ENCODE measurements at regions not wholly inside any gene's neighbourhood (a gene's known extent, or its start where the extent isn't known, plus 50 kb on each side); places are given as distances from the start of the nearest gene placed in this dataset.

GRCh38 chr10:8719971-8720370 lies 665.5 kb downstream of the GATA3 start:
- no peak for DNase-seq (ENCODE audit: low spot score)
- TF ChIP-seq, protein P1, sequence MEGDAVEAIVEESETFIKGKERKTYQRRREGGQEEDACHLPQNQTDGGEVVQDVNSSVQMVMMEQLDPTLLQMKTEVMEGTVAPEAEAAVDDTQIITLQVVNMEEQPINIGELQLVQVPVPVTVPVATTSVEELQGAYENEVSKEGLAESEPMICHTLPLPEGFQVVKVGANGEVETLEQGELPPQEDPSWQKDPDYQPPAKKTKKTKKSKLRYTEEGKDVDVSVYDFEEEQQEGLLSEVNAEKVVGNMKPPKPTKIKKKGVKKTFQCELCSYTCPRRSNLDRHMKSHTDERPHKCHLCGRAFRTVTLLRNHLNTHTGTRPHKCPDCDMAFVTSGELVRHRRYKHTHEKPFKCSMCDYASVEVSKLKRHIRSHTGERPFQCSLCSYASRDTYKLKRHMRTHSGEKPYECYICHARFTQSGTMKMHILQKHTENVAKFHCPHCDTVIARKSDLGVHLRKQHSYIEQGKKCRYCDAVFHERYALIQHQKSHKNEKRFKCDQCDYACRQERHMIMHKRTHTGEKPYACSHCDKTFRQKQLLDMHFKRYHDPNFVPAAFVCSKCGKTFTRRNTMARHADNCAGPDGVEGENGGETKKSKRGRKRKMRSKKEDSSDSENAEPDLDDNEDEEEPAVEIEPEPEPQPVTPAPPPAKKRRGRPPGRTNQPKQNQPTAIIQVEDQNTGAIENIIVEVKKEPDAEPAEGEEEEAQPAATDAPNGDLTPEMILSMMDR (IDR thresholded peaks at IDR 0.05; ENCODE audit: extremely low read depth, insufficient read depth, missing control alignments): no peak
- in situ Hi-C loops (cut with MboI; ENCODE audit: low pct_unique_long_range_greater_than_20kb, low sequenced_read_pairs, unreplicated experiment): no loop called here

GRCh38 chr10:8721650-8722049 lies 667.2 kb downstream of the GATA3 start:
- TF ChIP-seq, protein P1 (IDR thresholded peaks at IDR 0.05; ENCODE audit: extremely low read depth, insufficient read depth, missing control alignments): no peak
- DNase-seq (ENCODE audit: low spot score): no peak
- in situ Hi-C loops (cut with MboI; ENCODE audit: low pct_unique_long_range_greater_than_20kb, low sequenced_read_pairs, unreplicated experiment): no loop called here

GRCh38 chr10:8722835-8723234 lies 668.3 kb downstream of the GATA3 start:
- no peak for DNase-seq (ENCODE audit: low spot score)
- in situ Hi-C loops (cut with MboI; ENCODE audit: low pct_unique_long_range_greater_than_20kb, low sequenced_read_pairs, unreplicated experiment): no loop called here
- TF ChIP-seq, protein P1 (IDR thresholded peaks at IDR 0.05; ENCODE audit: extremely low read depth, insufficient read depth, missing control alignments): no peak

- no peak for DNase-seq (ENCODE audit: low spot score)
- TF ChIP-seq, protein P1 (IDR thresholded peaks at IDR 0.05; ENCODE audit: extremely low read depth, insufficient read depth, missing control alignments): no peak
- in situ Hi-C loops (cut with MboI; ENCODE audit: low pct_unique_long_range_greater_than_20kb, low sequenced_read_pairs, unreplicated experiment): no loop called here
These were observed 670.9 kb downstream of the GATA3 start for GRCh38 chr10:8725343-8725742.

GRCh38 chr10:8726084-8726778 lies 671.7 kb downstream of the GATA3 start:
- TF ChIP-seq, protein P1 (IDR thresholded peaks at IDR 0.05; ENCODE audit: extremely low read depth, insufficient read depth, missing control alignments): no peak
- no peak for DNase-seq (ENCODE audit: low spot score)
- in situ Hi-C loops (cut with MboI; ENCODE audit: low pct_unique_long_range_greater_than_20kb, low sequenced_read_pairs, unreplicated experiment): no loop called here

GRCh38 chr10:8726779-8727084 lies 672.2 kb downstream of the GATA3 start:
- no peak for DNase-seq (ENCODE audit: low spot score)
- in situ Hi-C loops (cut with MboI; ENCODE audit: low pct_unique_long_range_greater_than_20kb, low sequenced_read_pairs, unreplicated experiment): no loop called here
- TF ChIP-seq, protein P1 (IDR thresholded peaks at IDR 0.05; ENCODE audit: extremely low read depth, insufficient read depth, missing control alignments): no peak

Measured in GM13977 (cell line).